ENCODE measurements at regions not wholly inside any gene's neighbourhood (a gene's known extent, or its start where the extent isn't known, plus 50 kb on each side); places are given as distances from the start of the nearest gene placed in this dataset.

DNA sequence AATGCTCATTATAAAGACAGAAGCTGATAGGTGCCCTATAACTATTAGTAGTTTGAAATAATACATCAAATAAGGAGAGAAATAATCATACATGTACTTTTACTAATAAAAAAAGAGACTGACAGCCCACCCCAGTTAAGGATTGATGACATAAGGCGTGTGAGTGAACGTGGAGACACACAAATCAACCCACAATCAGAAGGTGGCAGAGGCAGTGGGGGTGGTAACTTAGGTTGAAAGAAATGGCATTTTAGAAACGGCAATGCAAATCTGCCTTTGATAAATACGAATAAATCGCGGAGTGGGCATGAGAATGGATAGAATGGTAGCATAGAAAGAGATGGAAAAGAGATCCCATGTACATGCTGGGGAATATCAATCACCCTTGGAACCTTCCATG, 256.2 kb upstream of the ATP10A start:
- TF ChIP-seq, protein P1, sequence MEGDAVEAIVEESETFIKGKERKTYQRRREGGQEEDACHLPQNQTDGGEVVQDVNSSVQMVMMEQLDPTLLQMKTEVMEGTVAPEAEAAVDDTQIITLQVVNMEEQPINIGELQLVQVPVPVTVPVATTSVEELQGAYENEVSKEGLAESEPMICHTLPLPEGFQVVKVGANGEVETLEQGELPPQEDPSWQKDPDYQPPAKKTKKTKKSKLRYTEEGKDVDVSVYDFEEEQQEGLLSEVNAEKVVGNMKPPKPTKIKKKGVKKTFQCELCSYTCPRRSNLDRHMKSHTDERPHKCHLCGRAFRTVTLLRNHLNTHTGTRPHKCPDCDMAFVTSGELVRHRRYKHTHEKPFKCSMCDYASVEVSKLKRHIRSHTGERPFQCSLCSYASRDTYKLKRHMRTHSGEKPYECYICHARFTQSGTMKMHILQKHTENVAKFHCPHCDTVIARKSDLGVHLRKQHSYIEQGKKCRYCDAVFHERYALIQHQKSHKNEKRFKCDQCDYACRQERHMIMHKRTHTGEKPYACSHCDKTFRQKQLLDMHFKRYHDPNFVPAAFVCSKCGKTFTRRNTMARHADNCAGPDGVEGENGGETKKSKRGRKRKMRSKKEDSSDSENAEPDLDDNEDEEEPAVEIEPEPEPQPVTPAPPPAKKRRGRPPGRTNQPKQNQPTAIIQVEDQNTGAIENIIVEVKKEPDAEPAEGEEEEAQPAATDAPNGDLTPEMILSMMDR (IDR thresholded peaks at IDR 0.05; ENCODE audit: low read depth, low read length) = no peak
- no peak for TF ChIP-seq EZH2phosphoT487 (IDR thresholded peaks at IDR 0.05; ENCODE audit: low read depth)

Measured in OCI-LY3 (cell line).